ENCODE measurements at regions not wholly inside any gene's neighbourhood (a gene's known extent, or its start where the extent isn't known, plus 50 kb on each side); places are given as distances from the start of the nearest gene placed in this dataset.

DNA sequence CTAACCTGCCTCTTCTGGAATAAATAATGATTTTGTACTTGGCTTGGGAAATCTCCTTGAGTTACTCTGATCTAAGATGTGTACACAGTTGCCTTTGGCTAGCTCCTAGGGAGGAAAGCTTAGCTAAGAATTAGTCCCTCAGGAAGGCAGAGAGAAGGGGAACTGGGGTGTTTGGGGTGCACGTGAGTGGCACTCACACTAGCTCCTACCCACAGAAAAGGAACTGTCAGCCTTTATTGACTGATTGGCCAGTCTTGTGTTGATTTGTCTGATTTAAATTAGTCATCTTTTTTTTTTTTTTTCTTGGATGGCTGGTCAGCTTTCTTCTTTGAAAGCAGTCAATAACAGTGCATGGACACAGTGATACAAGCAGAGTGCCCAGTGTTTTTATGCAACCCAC is 107.7 kb downstream of the DMRT2 start:
- Mint-ChIP-seq H3K27me3 (ENCODE audit: low read depth in 3 of 3) (peaks cover 0 to 1% (median under 1%) of the 10 kb centered on the region in 3 donors), H3K4me1 (no peaks in the 10 kb centered on the region), H3K9me3 (peaks cover 0 to 2% (median 0%) of the 10 kb centered on the region in 7 donors), H3K36me3 (no peaks in the 10 kb centered on the region), H3K27ac (no peak overlapping the region), H3K4me3 (no peak overlapping the region)
- no CpG with 5 or more reads among the region's 1 CpG for WGBS (ENCODE audit: insufficient coverage)
- H3K4me3 ChIP-seq (replicated peaks in 1 of 3; ENCODE audit: low read depth in 2 of 3, low read length in 3 of 3), result no peak overlapping the region
- TF ChIP-seq, protein P1, sequence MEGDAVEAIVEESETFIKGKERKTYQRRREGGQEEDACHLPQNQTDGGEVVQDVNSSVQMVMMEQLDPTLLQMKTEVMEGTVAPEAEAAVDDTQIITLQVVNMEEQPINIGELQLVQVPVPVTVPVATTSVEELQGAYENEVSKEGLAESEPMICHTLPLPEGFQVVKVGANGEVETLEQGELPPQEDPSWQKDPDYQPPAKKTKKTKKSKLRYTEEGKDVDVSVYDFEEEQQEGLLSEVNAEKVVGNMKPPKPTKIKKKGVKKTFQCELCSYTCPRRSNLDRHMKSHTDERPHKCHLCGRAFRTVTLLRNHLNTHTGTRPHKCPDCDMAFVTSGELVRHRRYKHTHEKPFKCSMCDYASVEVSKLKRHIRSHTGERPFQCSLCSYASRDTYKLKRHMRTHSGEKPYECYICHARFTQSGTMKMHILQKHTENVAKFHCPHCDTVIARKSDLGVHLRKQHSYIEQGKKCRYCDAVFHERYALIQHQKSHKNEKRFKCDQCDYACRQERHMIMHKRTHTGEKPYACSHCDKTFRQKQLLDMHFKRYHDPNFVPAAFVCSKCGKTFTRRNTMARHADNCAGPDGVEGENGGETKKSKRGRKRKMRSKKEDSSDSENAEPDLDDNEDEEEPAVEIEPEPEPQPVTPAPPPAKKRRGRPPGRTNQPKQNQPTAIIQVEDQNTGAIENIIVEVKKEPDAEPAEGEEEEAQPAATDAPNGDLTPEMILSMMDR (IDR thresholded peaks at IDR 0.05), result no peak
- no peak overlapping the region for H3K9ac ChIP-seq (ENCODE audit: insufficient read depth, low read length, poor library complexity, severe bottlenecking)
- no peaks in the 10 kb centered on the region for H3K36me3 ChIP-seq (replicated peaks in 1 of 2; ENCODE audit: control insufficient read depth in 1 of 2, insufficient read depth in 2 of 2, low read length in 2 of 2)
- no peaks in the 10 kb centered on the region for H3K27me3 ChIP-seq (ENCODE audit: control insufficient read depth in 2 of 2, insufficient read depth in 2 of 2, low read length in 2 of 2)
- H3K9me3 ChIP-seq (replicated peaks in 1 of 2; ENCODE audit: control insufficient read depth in 1 of 2, insufficient read depth in 1 of 2, low read length in 2 of 2), result no peaks in the 10 kb centered on the region
- DNase-seq, result no peak
- no peak overlapping the region for H3K4me2 ChIP-seq (replicated peaks; ENCODE audit: extremely low read depth, low read length, poor library complexity, severe bottlenecking)
- H2AFZ ChIP-seq (ENCODE audit: insufficient read depth, low read depth, low read length, poor library complexity, severe bottlenecking), result no peak overlapping the region
- intact Hi-C loops (cut with micrococcal nuclease), result no loop called here
- H4K20me1 ChIP-seq (ENCODE audit: insufficient read depth, low read length), result no peaks in the 10 kb centered on the region
- no peak overlapping the region for H3K27ac ChIP-seq (ENCODE audit: low read depth in 1 of 2, low read length in 2 of 2)
- no peaks in the 10 kb centered on the region for H3K79me2 ChIP-seq (ENCODE audit: insufficient read depth, low read length)
- no peaks in the 10 kb centered on the region for H3K4me1 ChIP-seq (ENCODE audit: control insufficient read depth in 1 of 2, insufficient read depth in 2 of 2, low read length in 2 of 2)

DNA sequence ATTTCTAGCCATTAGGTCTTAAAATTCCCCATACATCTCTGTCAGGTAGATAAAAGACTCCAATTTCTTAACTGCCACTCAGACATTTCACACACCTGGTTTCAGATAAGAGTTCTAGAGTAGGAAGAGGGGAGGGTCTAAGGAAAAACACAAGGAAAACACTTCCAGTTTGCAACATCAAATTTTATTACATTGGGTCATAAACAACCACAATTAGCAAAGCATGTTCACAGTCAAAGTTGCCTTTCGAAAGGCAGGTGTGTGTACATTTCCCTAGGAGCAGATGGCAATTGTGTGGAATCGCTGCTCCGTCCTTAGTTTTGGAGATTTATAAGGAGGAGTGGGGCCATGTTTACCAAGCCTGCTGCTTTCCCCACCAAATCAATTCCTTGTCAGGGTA is 120.8 kb downstream of the DMRT2 start:
- no peaks in the 10 kb centered on the region for H3K9me3 ChIP-seq (replicated peaks in 1 of 2; ENCODE audit: control insufficient read depth in 1 of 2, insufficient read depth in 1 of 2, low read length in 2 of 2)
- no peak overlapping the region for H3K4me2 ChIP-seq (replicated peaks; ENCODE audit: extremely low read depth, low read length, poor library complexity, severe bottlenecking)
- no peaks in the 10 kb centered on the region for H3K4me1 Mint-ChIP-seq
- no peak overlapping the region for H3K9ac ChIP-seq (ENCODE audit: insufficient read depth, low read length, poor library complexity, severe bottlenecking)
- no peaks in the 10 kb centered on the region for H3K36me3 ChIP-seq (replicated peaks in 1 of 2; ENCODE audit: control insufficient read depth in 1 of 2, insufficient read depth in 2 of 2, low read length in 2 of 2)
- TF ChIP-seq, protein P1 (IDR thresholded peaks at IDR 0.05), result no peak
- H3K4me1 ChIP-seq (ENCODE audit: control insufficient read depth in 1 of 2, insufficient read depth in 2 of 2, low read length in 2 of 2), result no peaks in the 10 kb centered on the region
- no peaks in the 10 kb centered on the region for H3K36me3 Mint-ChIP-seq
- H3K4me3 ChIP-seq (replicated peaks in 1 of 3; ENCODE audit: low read depth in 2 of 3, low read length in 3 of 3), result no peak overlapping the region
- no CpG with 5 or more reads among the region's 3 CpGs for WGBS (ENCODE audit: insufficient coverage)
- H2AFZ ChIP-seq (ENCODE audit: insufficient read depth, low read depth, low read length, poor library complexity, severe bottlenecking), result no peak overlapping the region
- peaks cover 0 to 2% (median 2%) of the 10 kb centered on the region in 3 donors for H3K27me3 Mint-ChIP-seq (ENCODE audit: low read depth in 3 of 3)
- H3K79me2 ChIP-seq (ENCODE audit: insufficient read depth, low read length), result no peaks in the 10 kb centered on the region
- H4K20me1 ChIP-seq (ENCODE audit: insufficient read depth, low read length), result no peaks in the 10 kb centered on the region
- H3K9me3 Mint-ChIP-seq, result peaks cover 0 to 5% (median 2%) of the 10 kb centered on the region in 7 donors
- H3K27ac ChIP-seq (ENCODE audit: low read depth in 1 of 2, low read length in 2 of 2), result no peak overlapping the region
- no peak overlapping the region for H3K27ac Mint-ChIP-seq
- no peak for DNase-seq
- no peak overlapping the region for H3K4me3 Mint-ChIP-seq
- H3K27me3 ChIP-seq (ENCODE audit: control insufficient read depth in 2 of 2, insufficient read depth in 2 of 2, low read length in 2 of 2), result no peaks in the 10 kb centered on the region
- intact Hi-C loops (cut with micrococcal nuclease), result no loop called here

Measured in CD14-positive monocyte (primary cell).